ENCODE measurements at regions not wholly inside any gene's neighbourhood (a gene's known extent, or its start where the extent isn't known, plus 50 kb on each side); places are given as distances from the start of the nearest gene placed in this dataset.

DNA sequence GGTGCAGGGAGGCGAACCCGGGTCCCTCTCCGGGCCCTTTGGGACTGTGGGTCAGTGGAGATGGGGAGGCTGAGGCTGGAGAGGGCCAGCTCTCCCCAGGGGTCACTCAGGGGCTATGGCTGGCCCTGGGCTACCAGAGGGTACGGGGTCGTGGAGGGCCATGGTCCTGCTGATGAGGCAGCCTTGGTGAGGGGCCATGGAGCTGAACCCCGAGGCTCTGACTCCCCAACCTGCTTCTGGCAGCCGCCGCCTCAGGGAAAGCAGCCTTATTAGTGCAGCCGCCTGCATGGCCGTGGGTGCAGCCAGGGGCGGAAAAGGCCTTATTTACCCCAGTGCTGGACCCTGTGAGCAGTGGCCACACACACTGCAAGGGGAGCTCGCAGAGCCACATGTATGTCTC is 139.4 kb downstream of the MIAT start:
- DNase-seq (ENCODE audit: low read depth) (no peak), FAIRE-seq (no peak)
- H3K27ac ChIP-seq (ENCODE audit: low read depth, low read length), result no peak overlapping the region
- H3K27me3 ChIP-seq (ENCODE audit: insufficient read depth, low read length), result no peaks in the 10 kb centered on the region
- H3K27me3 Mint-ChIP-seq (ENCODE audit: low read depth, unreplicated experiment), result no peaks in the 10 kb centered on the region
- TF ChIP-seq EZH2 (IDR thresholded peaks at IDR 0.05; ENCODE audit: insufficient read depth, low read length), result no peak
- TF ChIP-seq, protein P1, sequence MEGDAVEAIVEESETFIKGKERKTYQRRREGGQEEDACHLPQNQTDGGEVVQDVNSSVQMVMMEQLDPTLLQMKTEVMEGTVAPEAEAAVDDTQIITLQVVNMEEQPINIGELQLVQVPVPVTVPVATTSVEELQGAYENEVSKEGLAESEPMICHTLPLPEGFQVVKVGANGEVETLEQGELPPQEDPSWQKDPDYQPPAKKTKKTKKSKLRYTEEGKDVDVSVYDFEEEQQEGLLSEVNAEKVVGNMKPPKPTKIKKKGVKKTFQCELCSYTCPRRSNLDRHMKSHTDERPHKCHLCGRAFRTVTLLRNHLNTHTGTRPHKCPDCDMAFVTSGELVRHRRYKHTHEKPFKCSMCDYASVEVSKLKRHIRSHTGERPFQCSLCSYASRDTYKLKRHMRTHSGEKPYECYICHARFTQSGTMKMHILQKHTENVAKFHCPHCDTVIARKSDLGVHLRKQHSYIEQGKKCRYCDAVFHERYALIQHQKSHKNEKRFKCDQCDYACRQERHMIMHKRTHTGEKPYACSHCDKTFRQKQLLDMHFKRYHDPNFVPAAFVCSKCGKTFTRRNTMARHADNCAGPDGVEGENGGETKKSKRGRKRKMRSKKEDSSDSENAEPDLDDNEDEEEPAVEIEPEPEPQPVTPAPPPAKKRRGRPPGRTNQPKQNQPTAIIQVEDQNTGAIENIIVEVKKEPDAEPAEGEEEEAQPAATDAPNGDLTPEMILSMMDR (IDR thresholded peaks at IDR 0.05; ENCODE audit: insufficient read depth, low read depth, low read length), result no peak
- H3K4me3 Mint-ChIP-seq (ENCODE audit: unreplicated experiment), result no peak overlapping the region
- H3K9ac ChIP-seq (ENCODE audit: low read length), result no peak overlapping the region
- no peaks in the 10 kb centered on the region for H3K79me2 ChIP-seq (ENCODE audit: insufficient read depth, low read length)
- peaks cover 21% of the 10 kb centered on the region for H3K4me1 ChIP-seq (ENCODE audit: insufficient read depth, low read length)
- no peaks in the 10 kb centered on the region for H3K36me3 ChIP-seq (ENCODE audit: insufficient read depth, low read length)
- H3K27ac Mint-ChIP-seq (ENCODE audit: unreplicated experiment), result no peak overlapping the region
- no peak overlapping the region for H3K4me3 ChIP-seq (ENCODE audit: insufficient read depth, low read depth, low read length)
- no peak overlapping the region for H2AFZ ChIP-seq (ENCODE audit: low read depth, low read length)
- H3K36me3 Mint-ChIP-seq (ENCODE audit: low read depth, unreplicated experiment), result no peaks in the 10 kb centered on the region
- H3K4me2 ChIP-seq (ENCODE audit: low read length), result no peak overlapping the region
- peaks cover 9% of the 10 kb centered on the region for H3K9me3 Mint-ChIP-seq (ENCODE audit: unreplicated experiment)
- peaks cover 22% of the 10 kb centered on the region for H3K4me1 Mint-ChIP-seq (ENCODE audit: low read depth, unreplicated experiment)
- no peaks in the 10 kb centered on the region for H3K9me3 ChIP-seq (ENCODE audit: insufficient read depth, low read depth, low read length)
- H4K20me1 ChIP-seq (ENCODE audit: insufficient read depth, low read length), result no peaks in the 10 kb centered on the region

DNA sequence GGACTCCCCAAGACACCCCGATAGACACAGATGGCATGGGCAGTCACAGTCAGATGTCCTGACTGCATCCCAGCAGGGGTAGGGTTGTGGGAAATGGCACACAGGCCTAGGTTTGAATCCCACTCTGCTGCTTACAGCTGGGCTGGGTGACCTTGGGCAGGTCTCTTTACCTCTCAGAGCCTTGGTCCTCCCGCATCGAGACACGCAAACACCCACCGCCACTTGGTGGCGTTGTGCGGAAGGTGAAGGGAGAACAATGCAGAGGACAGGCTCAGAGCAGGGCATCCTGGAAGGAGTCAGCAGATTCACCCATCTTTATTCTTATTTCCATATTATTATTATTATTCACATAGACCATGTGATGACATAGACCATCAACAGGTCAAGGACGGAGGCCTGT is 140.5 kb downstream of the MIAT start:
- Histone ChIP-seq H4K20me1 (ENCODE audit: insufficient read depth, low read length) (no peaks in the 10 kb centered on the region), H3K4me2 (ENCODE audit: low read length) (no peak overlapping the region), H3K27ac (ENCODE audit: low read depth, low read length) (no peak overlapping the region), H2AFZ (ENCODE audit: low read depth, low read length) (no peak overlapping the region), H3K9me3 (ENCODE audit: insufficient read depth, low read depth, low read length) (no peaks in the 10 kb centered on the region), H3K79me2 (ENCODE audit: insufficient read depth, low read length) (no peaks in the 10 kb centered on the region), H3K4me1 (ENCODE audit: insufficient read depth, low read length) (peaks cover 21% of the 10 kb centered on the region), H3K4me3 (ENCODE audit: insufficient read depth, low read depth, low read length) (no peak overlapping the region), H3K9ac (ENCODE audit: low read length) (no peak overlapping the region), H3K36me3 (ENCODE audit: insufficient read depth, low read length) (no peaks in the 10 kb centered on the region), H3K27me3 (ENCODE audit: insufficient read depth, low read length) (no peaks in the 10 kb centered on the region)
- FAIRE-seq (no peak), DNase-seq (ENCODE audit: low read depth) (no peak)
- Mint-ChIP-seq H3K4me1 (ENCODE audit: low read depth, unreplicated experiment) (peaks cover 24% of the 10 kb centered on the region), H3K36me3 (ENCODE audit: low read depth, unreplicated experiment) (no peaks in the 10 kb centered on the region), H3K4me3 (ENCODE audit: unreplicated experiment) (no peak overlapping the region), H3K27ac (ENCODE audit: unreplicated experiment) (no peak overlapping the region), H3K9me3 (ENCODE audit: unreplicated experiment) (peaks cover 9% of the 10 kb centered on the region), H3K27me3 (ENCODE audit: low read depth, unreplicated experiment) (no peaks in the 10 kb centered on the region)
- TF ChIP-seq, protein P1 (IDR thresholded peaks at IDR 0.05; ENCODE audit: insufficient read depth, low read depth, low read length), result no peak
- TF ChIP-seq EZH2 (IDR thresholded peaks at IDR 0.05; ENCODE audit: insufficient read depth, low read length), result no peak

DNA sequence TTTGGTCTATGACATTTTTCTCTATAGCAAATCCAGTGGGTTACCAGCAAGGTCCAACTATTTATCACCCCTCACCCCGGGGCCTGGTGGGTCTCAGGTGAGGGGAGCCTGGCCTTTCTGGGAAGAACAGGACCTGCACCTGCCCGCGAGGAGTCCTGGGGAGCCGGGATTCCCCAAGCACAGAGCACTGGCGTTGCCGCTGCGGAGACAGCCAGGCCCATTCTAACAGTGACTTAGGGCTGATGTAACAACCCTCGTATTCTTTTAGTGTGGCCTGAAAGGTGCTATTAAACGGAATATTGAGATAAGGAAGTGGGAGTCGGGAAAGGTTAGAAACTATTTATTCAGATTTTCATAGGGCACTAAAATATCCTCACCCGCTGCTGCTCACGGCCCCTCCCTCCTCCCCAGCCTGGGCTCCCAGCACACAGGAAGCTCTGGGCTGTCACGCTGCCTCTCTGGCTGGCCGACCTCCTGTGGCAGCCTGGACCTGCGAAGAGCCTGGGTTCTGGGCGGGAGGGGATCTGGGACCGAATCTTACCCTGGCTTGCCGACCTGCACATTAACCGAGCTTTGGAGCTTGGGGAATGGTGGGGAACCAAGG is 141.2 kb downstream of the MIAT start:
- FAIRE-seq, result no peak
- Histone ChIP-seq H3K9ac (ENCODE audit: low read length) (no peak overlapping the region), H3K27ac (ENCODE audit: low read depth, low read length) (no peak overlapping the region), H4K20me1 (ENCODE audit: insufficient read depth, low read length) (no peaks in the 10 kb centered on the region), H3K79me2 (ENCODE audit: insufficient read depth, low read length) (no peaks in the 10 kb centered on the region), H3K4me3 (ENCODE audit: insufficient read depth, low read depth, low read length) (no peak overlapping the region), H3K9me3 (ENCODE audit: insufficient read depth, low read depth, low read length) (no peaks in the 10 kb centered on the region), H3K36me3 (ENCODE audit: insufficient read depth, low read length) (no peaks in the 10 kb centered on the region), H2AFZ (ENCODE audit: low read depth, low read length) (no peak overlapping the region), H3K4me1 (ENCODE audit: insufficient read depth, low read length) (peaks cover 21% of the 10 kb centered on the region), H3K27me3 (ENCODE audit: insufficient read depth, low read length) (no peaks in the 10 kb centered on the region), H3K4me2 (ENCODE audit: low read length) (no peak overlapping the region)
- H3K36me3 Mint-ChIP-seq (ENCODE audit: low read depth, unreplicated experiment), result no peaks in the 10 kb centered on the region
- no peak overlapping the region for H3K4me3 Mint-ChIP-seq (ENCODE audit: unreplicated experiment)
- H3K27me3 Mint-ChIP-seq (ENCODE audit: low read depth, unreplicated experiment), result no peaks in the 10 kb centered on the region
- H3K9me3 Mint-ChIP-seq (ENCODE audit: unreplicated experiment), result peaks cover 9% of the 10 kb centered on the region
- H3K4me1 Mint-ChIP-seq (ENCODE audit: low read depth, unreplicated experiment), result peaks cover 24% of the 10 kb centered on the region
- H3K27ac Mint-ChIP-seq (ENCODE audit: unreplicated experiment), result no peak overlapping the region
- DNase-seq (ENCODE audit: low read depth), result no peak
- TF ChIP-seq EZH2 (IDR thresholded peaks at IDR 0.05; ENCODE audit: insufficient read depth, low read length), result no peak
- TF ChIP-seq, protein P1 (IDR thresholded peaks at IDR 0.05; ENCODE audit: insufficient read depth, low read depth, low read length), result no peak

All from astrocyte (in vitro differentiated cells and primary cell).